GM23248 (cell line): ENCODE measurements at regions not wholly inside any gene's neighbourhood (a gene's known extent, or its start where the extent isn't known, plus 50 kb on each side); places are given as distances from the start of the nearest gene placed in this dataset.

Experiments used
- EZH2 ChIP-seq: fragments of 200-600 bp; sonication (generic); IDR thresholded peaks from 2 replicates; pipeline ENCODE4 v1.6.1; 2018; ENCODE audit warnings: antibody characterized with exemption, mild to moderate bottlenecking; ENCODE audit not compliant: insufficient read depth, poor library complexity, severe bottlenecking
- EZH2phosphoT487 ChIP-seq: fragments of 200-600 bp; sonication (generic); IDR thresholded peaks from 2 replicates; pipeline ENCODE4 v1.6.1; 2018; ENCODE audit warnings: antibody characterized with exemption, moderate library complexity, mild to moderate bottlenecking, low read depth; ENCODE audit not compliant: insufficient read depth

DNA sequence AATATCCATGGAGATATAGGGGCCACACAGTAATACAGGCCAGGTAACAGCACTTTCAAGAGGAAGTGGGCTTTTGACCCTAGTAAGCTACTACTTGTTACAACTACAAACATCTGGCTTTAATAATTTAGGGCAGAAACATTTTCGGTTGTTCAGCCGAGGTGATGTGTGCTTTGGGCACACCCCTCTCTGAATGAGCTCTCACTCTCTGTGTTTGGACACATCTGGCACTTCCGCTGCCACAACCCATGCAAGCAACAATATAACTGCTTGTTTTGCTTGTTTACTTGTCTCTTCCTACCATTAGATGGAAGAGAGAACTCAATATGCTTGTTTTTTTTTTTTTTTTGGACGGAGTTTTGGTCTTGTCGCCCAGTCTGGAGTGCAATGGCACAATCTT, 277.2 kb downstream of the HS3ST1 start:
- TF ChIP-seq EZH2 = no peak
- no peak for TF ChIP-seq EZH2phosphoT487
